ENCODE measurements at regions not wholly inside any gene's neighbourhood (a gene's known extent, or its start where the extent isn't known, plus 50 kb on each side); places are given as distances from the start of the nearest gene placed in this dataset.

- Histone ChIP-seq H3K4me3 (no peak overlapping the region), H3K4me1 (peaks cover 8% of the 10 kb centered on the region), H3K27ac (peak overlapping the region; percentile 4), H3K36me3 (no peaks in the 10 kb centered on the region), H3K27me3 (no peaks in the 10 kb centered on the region), H3K9me3 (no peaks in the 10 kb centered on the region)
- ATAC-seq (no peak), DNase-seq (no peak)
- intact Hi-C loops (cut with DNase I): no loop called here
- no peak for TF ChIP-seq CTCF (IDR thresholded peaks at IDR 0.05)
These were observed 68.1 kb upstream of the PODXL start for GRCh38 chr7:131624536-131624935.

- DNase-seq: no peak
- TF ChIP-seq CTCF (IDR thresholded peaks at IDR 0.05): no peak
- intact Hi-C loops (cut with DNase I): no loop called here
- H3K9me3 ChIP-seq: no peaks in the 10 kb centered on the region
- peak; percentile 54 for ATAC-seq
- no peaks in the 10 kb centered on the region for H3K36me3 ChIP-seq
- peaks cover 8% of the 10 kb centered on the region for H3K4me1 ChIP-seq
- H3K27me3 ChIP-seq: no peaks in the 10 kb centered on the region
- peak overlapping the region; percentile 24 for H3K27ac ChIP-seq
- no peak overlapping the region for H3K4me3 ChIP-seq
These were observed 66.7 kb upstream of the PODXL start for GRCh38 chr7:131623154-131623553.

- H3K4me3 ChIP-seq: no peak overlapping the region
- ATAC-seq: no peak
- no peaks in the 10 kb centered on the region for H3K9me3 ChIP-seq
- peaks cover 8% of the 10 kb centered on the region for H3K4me1 ChIP-seq
- no peaks in the 10 kb centered on the region for H3K27me3 ChIP-seq
- no peak for TF ChIP-seq CTCF (IDR thresholded peaks at IDR 0.05)
- DNase-seq: no peak
- no peak overlapping the region for H3K27ac ChIP-seq
- no peaks in the 10 kb centered on the region for H3K36me3 ChIP-seq
- intact Hi-C loops (cut with DNase I): no loop called here
These were observed 65.2 kb upstream of the PODXL start for GRCh38 chr7:131621652-131622051.

- no peak for TF ChIP-seq CTCF (IDR thresholded peaks at IDR 0.05)
- no peaks in the 10 kb centered on the region for H3K9me3 ChIP-seq
- DNase-seq (no peak), ATAC-seq (no peak)
- H3K36me3 ChIP-seq: no peaks in the 10 kb centered on the region
- peaks cover 5% of the 10 kb centered on the region for H3K4me1 ChIP-seq
- intact Hi-C loops (cut with DNase I): no loop called here
- H3K27me3 ChIP-seq: no peaks in the 10 kb centered on the region
- H3K4me3 ChIP-seq: no peak overlapping the region
- H3K27ac ChIP-seq: no peak overlapping the region
These were observed 64.5 kb upstream of the PODXL start for GRCh38 chr7:131620673-131621609.

GRCh38 chr7:131619336-131620305 lies 63.2 kb upstream of the PODXL start:
- Histone ChIP-seq H3K4me1 (peaks cover 4% of the 10 kb centered on the region), H3K27ac (no peak overlapping the region), H3K27me3 (no peaks in the 10 kb centered on the region), H3K36me3 (no peaks in the 10 kb centered on the region), H3K4me3 (no peak overlapping the region), H3K9me3 (no peaks in the 10 kb centered on the region)
- ATAC-seq: peak; percentile 69
- no peak for DNase-seq
- intact Hi-C loops (cut with DNase I): no loop called here
- TF ChIP-seq CTCF (IDR thresholded peaks at IDR 0.05): no peak
